ENCODE measurements at regions not wholly inside any gene's neighbourhood (a gene's known extent, or its start where the extent isn't known, plus 50 kb on each side); places are given as distances from the start of the nearest gene placed in this dataset.

GRCh38 chr11:122343210-122343609 lies 227.2 kb upstream of the BLID start:
- DNase-seq, result no peak

- no peak for DNase-seq
Observed at GRCh38 chr11:122342089-122342744, 226.2 kb upstream of the BLID start.

GRCh38 chr11:122341477-122341876 lies 225.5 kb upstream of the BLID start:
- DNase-seq, result no peak

GRCh38 chr11:122340607-122341290 lies 224.7 kb upstream of the BLID start:
- DNase-seq, result no peak

- no peak for DNase-seq
Observed at GRCh38 chr11:122339436-122340060, 223.5 kb upstream of the BLID start.

GRCh38 chr11:122337704-122338103 lies 221.7 kb upstream of the BLID start:
- no peak for DNase-seq

GRCh38 chr11:122337241-122337640 lies 221.2 kb upstream of the BLID start:
- no peak for DNase-seq

GRCh38 chr11:122336706-122337105 lies 220.7 kb upstream of the BLID start:
- no peak for DNase-seq

- DNase-seq, result no peak
Observed at GRCh38 chr11:122334546-122335339, 218.7 kb upstream of the BLID start.

GRCh38 chr11:122333467-122333866 lies 217.5 kb upstream of the BLID start:
- DNase-seq, result no peak

GRCh38 chr11:122331079-122331478 lies 215.1 kb upstream of the BLID start:
- no peak for DNase-seq

GRCh38 chr11:122330279-122330965 lies 214.4 kb upstream of the BLID start:
- DNase-seq, result no peak

- no peak for DNase-seq
Observed at GRCh38 chr11:122327528-122327927, 211.5 kb upstream of the BLID start.

GRCh38 chr11:122323754-122324421 lies 207.9 kb upstream of the BLID start:
- no peak for DNase-seq

GRCh38 chr11:122322329-122322728 lies 206.3 kb upstream of the BLID start:
- DNase-seq, result no peak

GRCh38 chr11:122320671-122321070 lies 204.7 kb upstream of the BLID start:
- DNase-seq, result no peak

- no peak for DNase-seq
Observed at GRCh38 chr11:122319691-122320620, 203.9 kb upstream of the BLID start.

GRCh38 chr11:122319085-122319484 lies 203.1 kb upstream of the BLID start:
- no peak for DNase-seq

- no peak for DNase-seq
Observed at GRCh38 chr11:122317305-122317704, 201.3 kb upstream of the BLID start.

- no peak for DNase-seq
Observed at GRCh38 chr11:122313581-122313980, 197.6 kb upstream of the BLID start.

GRCh38 chr11:122311216-122311755 lies 195.3 kb upstream of the BLID start:
- DNase-seq, result no peak

Measured in GDM1 (cell line).